Gastroesophageal sphincter (tissue), 4 donors: ENCODE measurements at regions not wholly inside any gene's neighbourhood (a gene's known extent, or its start where the extent isn't known, plus 50 kb on each side); places are given as distances from the start of the nearest gene placed in this dataset.

Experiments
- ATAC-seq: fragments of 150-250 bp; one replicate; pipeline ENCODE4 v1.9.1; 2016; ENCODE audit warnings: mild to moderate bottlenecking, moderate library complexity
- H3K27ac ChIP-seq, 4 donors: fragments of 200-600 bp; sonication (generic) in 3 of 4; 1 replicate in 3 of 4; 2 replicates in 1 of 4; pipeline ENCODE4 v1.5.1; 2016 to 2019
- H3K27me3 ChIP-seq: fragments of 200-600 bp; sonication (generic); one replicate; pipeline ENCODE4 v1.5.1; 2019
- H3K36me3 ChIP-seq, 2 donors: fragments of 200-600 bp; sonication (generic); one replicate each; pipeline ENCODE4 v1.5.1; 2019; ENCODE audit warnings: control low read depth in 1 of 2
- H3K4me1 ChIP-seq, 3 donors: fragments of 200-600 bp; sonication (generic); 1 replicate in 2 of 3; 2 replicates in 1 of 3; pipeline ENCODE4 v1.5.1; 2016 to 2019; ENCODE audit warnings: control low read depth in 2 of 3
- H3K4me3 ChIP-seq, 2 donors: fragments of 200-600 bp; sonication (generic); one replicate each; pipeline ENCODE4 v1.5.1; 2019; ENCODE audit warnings: mild to moderate bottlenecking in 1 of 2, moderate library complexity in 1 of 2
- H3K9me3 ChIP-seq, 3 donors: fragments of 200-600 bp; sonication (generic); one replicate each; pipeline ENCODE4 v1.5.1; 2017 to 2019; ENCODE audit warnings: control low read depth in 2 of 3
- EP300 ChIP-seq: sonication (generic); formaldehyde crosslinking; IDR thresholded peaks from one replicate; pipeline ENCODE4 v1.6.1; 2017; ENCODE audit warnings: antibody characterized with exemption, mild to moderate bottlenecking
- POLR2A ChIP-seq, 2 donors: fragments of 450-650 bp; IDR thresholded peaks; one replicate each; pipeline ENCODE4 v1.6.1; 2017; ENCODE audit warnings: antibody characterized with exemption in 2 of 2, mild to moderate bottlenecking in 2 of 2, moderate library complexity in 1 of 2
- POLR2AphosphoS5 ChIP-seq: sonication (generic); formaldehyde crosslinking; IDR thresholded peaks from one replicate; pipeline ENCODE4 v1.6.1; 2017; ENCODE audit warnings: antibody characterized with exemption
- WGBS, 2 donors: methylation state at CpG; one replicate each; pipeline ENCODE4 v1.1.5; 2018; ENCODE audit warnings: low coverage in 1 of 2; 5-methylcytosine and 5-hydroxymethylcytosine counted together
- TF ChIP-seq, protein P1 (sequence below), 4 experiments: fragments of 200-600 bp in 2 of 4; fragments of 450-650 bp in 2 of 4; sonication (generic) in 1 of 4; IDR thresholded peaks; one replicate each; pipeline ENCODE4 v1.5.1; 2017 to 2019; ENCODE audit warnings: antibody characterized with exemption in 4 of 4, mild to moderate bottlenecking in 2 of 4, moderate library complexity in 2 of 4

DNA sequence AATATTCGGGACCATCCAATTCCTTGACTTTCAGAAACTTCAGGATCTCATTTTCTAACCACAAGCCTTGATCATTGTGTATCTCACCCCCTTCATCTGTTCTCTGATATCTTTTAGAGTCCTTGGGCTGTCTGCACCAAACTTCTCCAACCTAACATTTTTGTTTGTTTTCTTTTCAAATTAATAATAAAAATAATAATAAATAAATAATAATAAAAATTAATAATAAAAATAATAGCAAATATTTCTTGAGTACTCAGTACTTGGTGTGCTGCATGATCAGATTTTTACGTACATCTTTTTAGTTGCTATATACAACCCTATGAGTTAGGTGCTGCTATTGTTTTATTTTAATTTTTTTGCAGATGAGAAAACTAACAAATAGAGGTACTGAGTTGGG, 70.2 kb upstream of the TPRG1 start:
- TF ChIP-seq EP300: no peak
- no peak for TF ChIP-seq POLR2A (IDR thresholded peaks at IDR 0.05)
- TF ChIP-seq POLR2AphosphoS5: no peak
- TF ChIP-seq, protein P1, sequence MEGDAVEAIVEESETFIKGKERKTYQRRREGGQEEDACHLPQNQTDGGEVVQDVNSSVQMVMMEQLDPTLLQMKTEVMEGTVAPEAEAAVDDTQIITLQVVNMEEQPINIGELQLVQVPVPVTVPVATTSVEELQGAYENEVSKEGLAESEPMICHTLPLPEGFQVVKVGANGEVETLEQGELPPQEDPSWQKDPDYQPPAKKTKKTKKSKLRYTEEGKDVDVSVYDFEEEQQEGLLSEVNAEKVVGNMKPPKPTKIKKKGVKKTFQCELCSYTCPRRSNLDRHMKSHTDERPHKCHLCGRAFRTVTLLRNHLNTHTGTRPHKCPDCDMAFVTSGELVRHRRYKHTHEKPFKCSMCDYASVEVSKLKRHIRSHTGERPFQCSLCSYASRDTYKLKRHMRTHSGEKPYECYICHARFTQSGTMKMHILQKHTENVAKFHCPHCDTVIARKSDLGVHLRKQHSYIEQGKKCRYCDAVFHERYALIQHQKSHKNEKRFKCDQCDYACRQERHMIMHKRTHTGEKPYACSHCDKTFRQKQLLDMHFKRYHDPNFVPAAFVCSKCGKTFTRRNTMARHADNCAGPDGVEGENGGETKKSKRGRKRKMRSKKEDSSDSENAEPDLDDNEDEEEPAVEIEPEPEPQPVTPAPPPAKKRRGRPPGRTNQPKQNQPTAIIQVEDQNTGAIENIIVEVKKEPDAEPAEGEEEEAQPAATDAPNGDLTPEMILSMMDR (IDR thresholded peaks at IDR 0.05): no peak
- H3K4me1 ChIP-seq: no peaks in the 10 kb centered on the region
- no peaks in the 10 kb centered on the region for H3K9me3 ChIP-seq
- no peaks in the 10 kb centered on the region for H3K36me3 ChIP-seq
- H3K27ac ChIP-seq: no peak overlapping the region
- H3K4me3 ChIP-seq: no peak overlapping the region
- 83 to 100% methylated on average over 2 of the region's 2 CpGs for WGBS, 2 donors
- no peak for ATAC-seq
- no peaks in the 10 kb centered on the region for H3K27me3 ChIP-seq

DNA sequence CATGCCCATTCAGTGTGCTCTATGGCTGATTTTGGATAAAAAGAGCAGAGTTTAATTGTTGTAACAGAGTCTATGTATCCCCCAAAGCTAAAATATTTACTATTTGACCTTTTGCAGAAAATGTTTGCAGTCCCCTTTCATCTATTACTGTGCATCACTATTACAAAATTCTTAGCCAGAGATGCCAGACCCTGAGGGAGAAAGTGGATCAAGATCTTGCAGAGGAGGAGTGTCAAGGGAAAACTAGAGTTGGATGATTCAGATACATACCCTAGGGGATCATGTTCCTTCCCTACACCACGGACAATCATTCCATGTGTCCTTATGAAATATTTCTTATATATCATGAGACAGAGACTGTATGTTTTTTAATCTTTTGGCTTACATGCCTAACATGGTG, 68.6 kb upstream of the TPRG1 start:
- Histone ChIP-seq H3K9me3 (no peaks in the 10 kb centered on the region), H3K4me3 (no peak overlapping the region), H3K4me1 (no peaks in the 10 kb centered on the region), H3K27ac (no peak overlapping the region), H3K36me3 (no peaks in the 10 kb centered on the region), H3K27me3 (no peaks in the 10 kb centered on the region)
- no peak for TF ChIP-seq POLR2A (IDR thresholded peaks at IDR 0.05)
- no peak for TF ChIP-seq POLR2AphosphoS5
- no peak for TF ChIP-seq EP300
- TF ChIP-seq, protein P1 (IDR thresholded peaks at IDR 0.05): no peak
- WGBS, 2 donors: 60% methylated on average over 1 of the region's 1 CpG; no CpG with 5 or more reads in 1 of the 2 donors
- no peak for ATAC-seq

DNA sequence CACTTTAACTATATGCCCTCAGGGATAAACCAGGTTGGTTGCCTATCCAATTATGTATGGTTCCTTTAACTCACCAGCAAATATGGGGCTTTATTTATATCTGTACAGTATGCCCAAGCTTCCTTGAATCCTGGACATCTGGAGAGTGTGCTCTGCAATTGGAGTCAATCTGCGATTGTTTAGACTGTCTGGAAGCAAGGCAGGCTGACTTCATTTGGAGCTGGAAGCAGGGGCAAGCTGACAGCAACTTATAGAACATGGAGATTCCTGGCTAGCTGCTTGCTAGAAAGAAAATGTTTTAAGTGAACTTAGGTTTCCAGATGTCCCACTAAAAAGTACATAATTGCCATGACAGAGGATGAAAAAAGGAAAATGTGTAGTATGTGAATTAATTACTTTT, 63.7 kb upstream of the TPRG1 start:
- Histone ChIP-seq H3K9me3 (peaks cover 0 to 12% (median 0%) of the 10 kb centered on the region in 3 donors), H3K27ac (no peak overlapping the region), H3K4me1 (no peaks in the 10 kb centered on the region), H3K36me3 (no peaks in the 10 kb centered on the region), H3K4me3 (no peak overlapping the region), H3K27me3 (no peaks in the 10 kb centered on the region)
- no peak for TF ChIP-seq POLR2A (IDR thresholded peaks at IDR 0.05)
- TF ChIP-seq, protein P1 (IDR thresholded peaks at IDR 0.05): no peak
- no peak for TF ChIP-seq POLR2AphosphoS5
- no peak for TF ChIP-seq EP300
- WGBS, 2 donors: 57 to 86% methylated on average over 1 of the region's 1 CpG
- no peak for ATAC-seq

- H3K9me3 ChIP-seq: peaks cover 0 to 12% (median 0%) of the 10 kb centered on the region in 3 donors
- H3K4me1 ChIP-seq: no peaks in the 10 kb centered on the region
- no peak overlapping the region for H3K4me3 ChIP-seq
- H3K27ac ChIP-seq: no peak overlapping the region
- no peaks in the 10 kb centered on the region for H3K27me3 ChIP-seq
- no peak for TF ChIP-seq EP300
- no peaks in the 10 kb centered on the region for H3K36me3 ChIP-seq
- ATAC-seq: no peak
- 73 to 93% methylated on average over 2 to 3 of the region's 3 CpGs for WGBS, 2 donors
Observed at GRCh38 chr3:189108735-189109134, 63.0 kb upstream of the TPRG1 start.

DNA sequence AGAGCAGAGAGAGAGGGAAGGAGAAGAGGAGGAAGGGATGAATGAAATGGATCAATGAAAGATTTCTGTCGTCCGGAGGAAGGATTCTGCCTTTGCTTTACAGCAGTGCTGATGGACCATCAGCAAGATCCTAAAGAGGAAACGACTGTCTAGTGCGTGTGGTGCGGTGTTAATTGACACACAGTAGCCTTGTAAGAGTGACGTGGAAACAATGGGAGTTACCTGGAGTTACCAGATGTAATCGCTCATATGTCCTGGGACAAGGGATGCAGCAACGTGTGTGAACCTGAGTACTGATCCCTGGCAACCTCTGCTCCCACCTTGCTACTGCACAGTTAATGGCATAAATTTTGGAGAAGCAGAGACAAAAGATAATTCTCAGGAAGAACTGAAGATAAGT, 62.6 kb upstream of the TPRG1 start:
- TF ChIP-seq, protein P1 (IDR thresholded peaks at IDR 0.05): no peak
- TF ChIP-seq EP300 (no peak), POLR2AphosphoS5 (no peak), POLR2A (IDR thresholded peaks at IDR 0.05) (no peak)
- Histone ChIP-seq H3K27me3 (no peaks in the 10 kb centered on the region), H3K9me3 (peaks cover 0 to 12% (median 0%) of the 10 kb centered on the region in 3 donors), H3K27ac (no peak overlapping the region), H3K4me3 (no peak overlapping the region), H3K4me1 (no peaks in the 10 kb centered on the region), H3K36me3 (no peaks in the 10 kb centered on the region)
- no peak for ATAC-seq
- 67 to 87% methylated on average over 3 to 8 of the region's 8 CpGs for WGBS, 2 donors
